DOHH2 (cell line): ENCODE measurements at regions not wholly inside any gene's neighbourhood (a gene's known extent, or its start where the extent isn't known, plus 50 kb on each side); places are given as distances from the start of the nearest gene placed in this dataset.

Experiments
- H3F3A ChIP-seq: fragments of 200-600 bp; sonication (generic), shearing (Covaris generic); 2 replicates; pipeline ENCODE4 v1.6.0; 2016; ENCODE audit warnings: antibody characterized with exemption, mild to moderate bottlenecking; ENCODE audit not compliant: control insufficient read depth, insufficient read depth
- H3K27ac ChIP-seq: fragments of 200-600 bp; sonication (generic); 2 replicates; pipeline ENCODE4 v1.5.1; 2014; ENCODE audit warnings: low read depth, mild to moderate bottlenecking, low read length, moderate library complexity
- H3K27me3 ChIP-seq: fragments of 200-600 bp; sonication (generic); 2 replicates; pipeline ENCODE4 v1.6.1; 2014; ENCODE audit warnings: mild to moderate bottlenecking, low read length, mixed read lengths; ENCODE audit not compliant: control insufficient read depth
- H3K36me3 ChIP-seq: fragments of 200-600 bp; sonication (generic); 2 replicates; pipeline ENCODE4 v1.6.1; 2014; ENCODE audit warnings: mild to moderate bottlenecking, low read length, moderate library complexity, mixed read lengths; ENCODE audit not compliant: control insufficient read depth
- H3K4me1 ChIP-seq: fragments of 200-600 bp; sonication (generic); 2 replicates; pipeline ENCODE4 v1.6.1; 2014; ENCODE audit warnings: mild to moderate bottlenecking, low read length, mixed read lengths; ENCODE audit not compliant: control insufficient read depth
- H3K4me2 ChIP-seq: fragments of 200-600 bp; sonication (generic); 2 replicates; pipeline ENCODE4 v1.6.0; 2014; ENCODE audit warnings: mild to moderate bottlenecking, low read length, moderate library complexity
- H3K4me3 ChIP-seq: fragments of 200-600 bp; sonication (generic); 2 replicates; pipeline ENCODE4 v1.5.1; 2014; ENCODE audit warnings: mild to moderate bottlenecking, low read length, mixed read lengths
- H3K79me2 ChIP-seq: fragments of 200-600 bp; sonication (generic); 2 replicates; pipeline ENCODE4 v1.6.1; 2014; ENCODE audit warnings: mild to moderate bottlenecking, low read length, mixed read lengths; ENCODE audit not compliant: control insufficient read depth
- H3K9me2 ChIP-seq: fragments of 200-600 bp; sonication (generic); replicated peaks from 2 replicates; pipeline ENCODE4 v1.6.1; 2014; ENCODE audit warnings: mild to moderate bottlenecking, low read length, mixed read lengths; ENCODE audit not compliant: control insufficient read depth
- H3K9me3 ChIP-seq: fragments of 200-600 bp; sonication (generic); 2 replicates; pipeline ENCODE4 v1.6.1; 2014; ENCODE audit warnings: antibody characterized with exemption, low read length, mixed read lengths; ENCODE audit not compliant: control insufficient read depth, insufficient read depth
- H4K20me1 ChIP-seq: fragments of 200-600 bp; sonication (generic); 2 replicates; pipeline ENCODE4 v1.6.0; 2014; ENCODE audit warnings: low read depth, mild to moderate bottlenecking, antibody characterized with exemption, low read length, moderate library complexity; ENCODE audit not compliant: control insufficient read depth, insufficient read depth
- EZH2phosphoT487 ChIP-seq: fragments of 200-600 bp; sonication (generic); IDR thresholded peaks from 2 replicates; pipeline ENCODE4 v1.6.1; 2017; ENCODE audit warnings: borderline replicate concordance, mild to moderate bottlenecking, antibody characterized with exemption, low read length, moderate library complexity, mixed read lengths
- TF ChIP-seq, protein P1 (sequence below): fragments of 200-600 bp; sonication (generic); IDR thresholded peaks from one replicate; pipeline ENCODE4 v1.5.1; 2014; ENCODE audit warnings: antibody characterized with exemption, mild to moderate bottlenecking, low read depth, low read length; ENCODE audit not compliant: poor library complexity, severe bottlenecking

DNA sequence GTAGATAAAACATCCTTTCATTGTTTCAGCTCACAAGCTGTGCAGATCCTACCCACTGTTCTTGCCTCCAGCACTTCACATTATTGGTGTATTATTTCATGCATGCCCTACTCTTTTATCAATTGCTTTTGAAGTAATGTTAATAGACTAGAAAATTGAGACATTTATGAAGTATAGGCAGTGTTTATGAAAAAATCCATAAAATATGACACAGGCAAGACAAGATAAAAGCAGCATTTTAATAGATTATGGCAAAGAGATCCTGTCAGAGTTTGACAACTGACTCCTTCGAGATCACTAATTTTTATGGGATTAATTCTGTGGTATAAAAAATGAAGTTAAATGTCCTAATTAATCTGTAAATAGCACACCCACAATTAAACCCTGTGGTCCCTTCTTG lies 217.2 kb upstream of the NANOGP8 start:
- TF ChIP-seq, protein P1, sequence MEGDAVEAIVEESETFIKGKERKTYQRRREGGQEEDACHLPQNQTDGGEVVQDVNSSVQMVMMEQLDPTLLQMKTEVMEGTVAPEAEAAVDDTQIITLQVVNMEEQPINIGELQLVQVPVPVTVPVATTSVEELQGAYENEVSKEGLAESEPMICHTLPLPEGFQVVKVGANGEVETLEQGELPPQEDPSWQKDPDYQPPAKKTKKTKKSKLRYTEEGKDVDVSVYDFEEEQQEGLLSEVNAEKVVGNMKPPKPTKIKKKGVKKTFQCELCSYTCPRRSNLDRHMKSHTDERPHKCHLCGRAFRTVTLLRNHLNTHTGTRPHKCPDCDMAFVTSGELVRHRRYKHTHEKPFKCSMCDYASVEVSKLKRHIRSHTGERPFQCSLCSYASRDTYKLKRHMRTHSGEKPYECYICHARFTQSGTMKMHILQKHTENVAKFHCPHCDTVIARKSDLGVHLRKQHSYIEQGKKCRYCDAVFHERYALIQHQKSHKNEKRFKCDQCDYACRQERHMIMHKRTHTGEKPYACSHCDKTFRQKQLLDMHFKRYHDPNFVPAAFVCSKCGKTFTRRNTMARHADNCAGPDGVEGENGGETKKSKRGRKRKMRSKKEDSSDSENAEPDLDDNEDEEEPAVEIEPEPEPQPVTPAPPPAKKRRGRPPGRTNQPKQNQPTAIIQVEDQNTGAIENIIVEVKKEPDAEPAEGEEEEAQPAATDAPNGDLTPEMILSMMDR = no peak
- no peak for TF ChIP-seq EZH2phosphoT487
- Histone ChIP-seq H3K4me1 (no peaks in the 10 kb centered on the region), H4K20me1 (no peaks in the 10 kb centered on the region), H3K27ac (no peak overlapping the region), H3K27me3 (no peaks in the 10 kb centered on the region), H3K79me2 (no peaks in the 10 kb centered on the region), H3K4me2 (no peak overlapping the region), H3K4me3 (no peak overlapping the region), H3K36me3 (no peaks in the 10 kb centered on the region), H3K9me2 (no peaks in the 10 kb centered on the region), H3K9me3 (no peaks in the 10 kb centered on the region), H3F3A (no peaks in the 10 kb centered on the region)

DNA sequence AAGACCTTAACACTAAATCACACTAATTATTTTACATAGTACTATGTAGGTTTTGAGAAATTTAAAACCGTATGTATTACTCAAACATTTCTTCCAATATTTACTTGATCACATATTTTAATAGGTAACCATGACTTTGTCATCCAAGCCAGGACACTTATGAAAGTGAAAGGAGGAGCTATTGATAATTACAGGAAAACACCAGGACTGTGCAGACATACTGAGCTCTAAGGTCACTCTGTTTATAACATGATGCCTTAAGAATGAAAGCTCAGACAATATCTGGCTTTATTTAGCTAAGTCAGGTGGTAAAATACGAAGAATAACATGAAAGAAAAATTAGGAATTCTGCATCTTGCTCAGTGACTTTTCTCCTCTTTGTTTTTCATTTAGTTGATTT lies 216.0 kb upstream of the NANOGP8 start:
- Histone ChIP-seq H3K9me3 (no peaks in the 10 kb centered on the region), H3K9me2 (no peaks in the 10 kb centered on the region), H3K36me3 (no peaks in the 10 kb centered on the region), H3K4me2 (no peak overlapping the region), H3K4me1 (no peaks in the 10 kb centered on the region), H3F3A (no peaks in the 10 kb centered on the region), H3K79me2 (no peaks in the 10 kb centered on the region), H3K27me3 (no peaks in the 10 kb centered on the region), H4K20me1 (no peaks in the 10 kb centered on the region), H3K27ac (no peak overlapping the region), H3K4me3 (no peak overlapping the region)
- no peak for TF ChIP-seq EZH2phosphoT487
- TF ChIP-seq, protein P1 = no peak

DNA sequence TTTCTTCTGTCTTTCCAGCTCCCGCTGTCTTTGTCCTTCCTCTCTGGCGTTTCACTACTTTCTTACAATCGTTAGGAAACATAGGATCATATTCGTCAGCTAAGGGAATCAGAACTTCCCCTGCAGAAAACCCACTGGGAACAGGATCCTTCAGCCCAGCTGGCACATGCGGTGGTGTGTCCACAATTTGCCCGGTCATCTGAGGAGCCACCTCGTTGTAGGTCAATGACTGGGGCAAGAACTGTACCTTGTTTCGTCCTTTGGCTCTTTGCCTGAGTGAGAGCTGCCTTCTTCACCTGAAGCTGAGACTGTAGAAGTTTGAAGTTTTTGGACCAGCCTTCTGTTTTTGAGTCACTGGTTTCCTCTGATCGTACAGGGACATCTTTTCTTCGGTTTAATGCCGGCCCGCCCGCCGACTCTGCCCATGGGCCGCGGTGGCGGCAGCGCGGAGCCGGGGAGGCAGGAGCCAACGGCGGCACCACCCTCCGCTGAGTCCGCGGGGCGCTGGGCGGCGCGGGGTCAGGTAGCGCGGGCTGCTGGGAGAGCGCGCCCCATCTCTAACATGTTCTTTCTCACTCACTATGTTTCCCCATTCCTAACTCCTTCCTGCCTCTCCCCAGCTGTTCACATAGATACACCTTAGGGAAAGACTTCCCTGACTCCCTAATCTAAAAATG lies 214.1 kb upstream of the NANOGP8 start:
- no peak overlapping the region for H3K27ac ChIP-seq
- no peaks in the 10 kb centered on the region for H3K79me2 ChIP-seq
- H3K4me1 ChIP-seq = no peaks in the 10 kb centered on the region
- H3K36me3 ChIP-seq = no peaks in the 10 kb centered on the region
- H3K4me2 ChIP-seq = no peak overlapping the region
- 0 out of 2 replicates have a peak, but pooled peaks cover 3% of the 10 kb centered on the region for H3K27me3 ChIP-seq
- no peak for TF ChIP-seq EZH2phosphoT487
- TF ChIP-seq, protein P1 = no peak
- H3K4me3 ChIP-seq = no peak overlapping the region
- H3K9me2 ChIP-seq = no peaks in the 10 kb centered on the region
- no peaks in the 10 kb centered on the region for H3K9me3 ChIP-seq
- no peaks in the 10 kb centered on the region for H4K20me1 ChIP-seq
- no peaks in the 10 kb centered on the region for H3F3A ChIP-seq
